ENCODE measurements at regions not wholly inside any gene's neighbourhood (a gene's known extent, or its start where the extent isn't known, plus 50 kb on each side); places are given as distances from the start of the nearest gene placed in this dataset.
A peak's percentile ranks its signal among the peaks of the same experiment; 100 is the strongest.

DNA sequence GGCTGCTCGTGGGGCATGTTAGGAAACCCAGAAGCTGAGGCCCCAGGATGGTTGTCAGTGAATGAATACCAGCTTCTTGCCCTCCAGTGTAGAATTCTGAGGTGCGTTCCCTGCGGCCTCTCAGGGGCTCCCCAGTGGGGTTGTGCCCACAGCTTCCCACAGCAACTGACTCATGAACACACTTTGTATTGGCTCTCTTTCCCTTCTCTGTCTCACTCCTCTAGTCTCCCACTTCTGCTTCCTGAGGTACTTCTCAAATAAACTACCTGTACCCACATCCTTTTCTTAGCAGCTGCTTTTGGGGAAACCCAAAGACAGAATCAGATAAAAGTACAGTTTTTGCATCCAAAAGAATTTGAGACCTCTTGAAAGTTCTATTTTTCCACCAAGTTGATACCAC is 107.7 kb upstream of the JAG1 start:
- TF ChIP-seq, protein P1, sequence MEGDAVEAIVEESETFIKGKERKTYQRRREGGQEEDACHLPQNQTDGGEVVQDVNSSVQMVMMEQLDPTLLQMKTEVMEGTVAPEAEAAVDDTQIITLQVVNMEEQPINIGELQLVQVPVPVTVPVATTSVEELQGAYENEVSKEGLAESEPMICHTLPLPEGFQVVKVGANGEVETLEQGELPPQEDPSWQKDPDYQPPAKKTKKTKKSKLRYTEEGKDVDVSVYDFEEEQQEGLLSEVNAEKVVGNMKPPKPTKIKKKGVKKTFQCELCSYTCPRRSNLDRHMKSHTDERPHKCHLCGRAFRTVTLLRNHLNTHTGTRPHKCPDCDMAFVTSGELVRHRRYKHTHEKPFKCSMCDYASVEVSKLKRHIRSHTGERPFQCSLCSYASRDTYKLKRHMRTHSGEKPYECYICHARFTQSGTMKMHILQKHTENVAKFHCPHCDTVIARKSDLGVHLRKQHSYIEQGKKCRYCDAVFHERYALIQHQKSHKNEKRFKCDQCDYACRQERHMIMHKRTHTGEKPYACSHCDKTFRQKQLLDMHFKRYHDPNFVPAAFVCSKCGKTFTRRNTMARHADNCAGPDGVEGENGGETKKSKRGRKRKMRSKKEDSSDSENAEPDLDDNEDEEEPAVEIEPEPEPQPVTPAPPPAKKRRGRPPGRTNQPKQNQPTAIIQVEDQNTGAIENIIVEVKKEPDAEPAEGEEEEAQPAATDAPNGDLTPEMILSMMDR (IDR thresholded peaks at IDR 0.05), result no peak
- DNase-seq (ENCODE audit: low spot score) (no peak), ATAC-seq (ENCODE audit: low FRiP score) (no peak)

DNA sequence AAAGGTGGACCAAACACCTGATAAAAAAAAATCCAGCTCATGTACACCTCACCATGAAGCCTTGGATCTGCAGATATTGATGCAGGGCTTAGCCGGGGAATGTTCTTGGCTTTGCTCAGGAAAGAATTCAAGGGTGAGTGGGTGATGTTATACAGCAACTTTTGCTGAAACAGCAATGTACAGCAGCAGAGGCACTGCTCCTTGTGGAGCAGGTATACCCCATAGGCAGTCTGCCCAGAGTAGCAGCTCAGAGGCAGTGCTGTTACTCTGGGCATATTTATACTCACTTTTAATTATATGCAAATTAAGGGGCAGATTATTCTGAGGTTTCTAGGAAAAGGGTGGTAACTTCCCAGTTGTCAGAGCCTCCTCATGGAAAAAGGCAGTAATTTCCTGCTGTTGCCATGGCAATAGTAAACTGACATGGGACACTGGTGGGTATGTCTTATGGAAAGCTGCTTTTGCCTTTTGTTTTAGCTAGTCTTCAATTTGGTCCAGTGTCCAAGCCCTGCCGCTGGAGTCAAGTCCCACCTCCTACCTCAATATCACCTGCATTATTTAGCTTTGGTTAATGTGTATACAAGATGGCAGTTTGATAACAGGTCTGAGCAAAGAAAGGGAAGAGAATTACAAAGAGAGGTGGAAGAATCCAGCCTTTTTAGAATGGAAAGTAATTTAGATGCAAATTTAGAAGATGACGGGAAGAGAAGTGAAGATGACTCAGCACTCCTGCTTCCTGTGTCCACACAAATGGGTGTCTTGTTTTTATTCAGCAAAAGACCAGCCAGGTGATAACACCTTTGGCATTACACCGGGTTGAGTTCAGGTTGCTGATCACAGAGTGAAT is 110.1 kb upstream of the JAG1 start:
- ATAC-seq (ENCODE audit: low FRiP score) (peak; percentile 28), DNase-seq (ENCODE audit: low spot score) (no peak)
- TF ChIP-seq, protein P1 (IDR thresholded peaks at IDR 0.05), result no peak

DNA sequence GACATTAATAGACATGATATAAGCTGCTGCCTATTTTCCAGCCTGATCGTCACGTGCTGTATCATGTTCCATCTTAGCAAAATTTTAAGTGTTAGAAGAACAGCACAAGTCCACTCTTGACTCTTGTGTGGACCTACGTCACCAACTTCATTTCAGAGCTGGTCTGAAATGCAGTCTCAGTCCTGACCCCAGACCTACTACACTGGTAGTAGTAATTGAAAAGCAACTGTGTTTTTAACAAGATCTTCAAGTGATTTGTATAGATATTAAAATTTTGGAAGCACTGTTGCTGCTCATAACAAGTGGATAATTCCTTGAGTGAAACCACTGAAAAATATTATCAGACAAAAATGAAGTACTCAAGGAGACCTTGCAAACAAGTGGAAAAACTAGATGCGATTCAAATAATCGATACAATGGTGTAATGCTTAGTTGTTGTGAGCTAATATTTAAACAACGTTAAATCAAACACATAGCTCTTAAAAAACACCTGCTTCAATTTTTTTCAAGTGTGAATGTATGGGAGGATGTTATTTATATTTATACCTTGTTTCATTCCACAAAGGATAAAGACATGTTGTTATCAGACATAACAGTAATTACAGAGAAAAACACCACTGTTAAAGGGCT is 110.9 kb upstream of the JAG1 start:
- DNase-seq (ENCODE audit: low spot score) (no peak), ATAC-seq (ENCODE audit: low FRiP score) (no peak)
- TF ChIP-seq, protein P1 (IDR thresholded peaks at IDR 0.05), result no peak

DNA sequence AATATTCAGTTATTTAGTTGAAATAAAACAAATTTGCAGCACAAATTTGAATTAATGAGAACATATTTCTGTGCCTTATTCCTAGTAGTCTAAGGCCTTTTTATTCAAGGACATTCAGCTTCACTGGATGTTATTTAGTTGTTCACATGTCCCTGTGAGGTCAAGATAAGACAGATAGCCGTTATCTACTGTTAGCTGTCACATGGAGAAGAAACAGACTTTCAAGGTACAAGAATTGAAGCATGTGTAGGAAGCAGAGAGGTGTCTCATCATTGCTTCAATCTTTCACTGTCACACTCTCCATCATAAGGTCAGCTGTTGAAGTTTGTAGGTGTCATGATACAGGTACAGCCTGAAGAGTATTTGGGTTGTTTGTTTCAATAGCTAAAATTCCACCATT is 112.9 kb upstream of the JAG1 start:
- TF ChIP-seq, protein P1 (IDR thresholded peaks at IDR 0.05), result no peak
- ATAC-seq (ENCODE audit: low FRiP score), result no peak
- DNase-seq (ENCODE audit: low spot score), result no peak

DNA sequence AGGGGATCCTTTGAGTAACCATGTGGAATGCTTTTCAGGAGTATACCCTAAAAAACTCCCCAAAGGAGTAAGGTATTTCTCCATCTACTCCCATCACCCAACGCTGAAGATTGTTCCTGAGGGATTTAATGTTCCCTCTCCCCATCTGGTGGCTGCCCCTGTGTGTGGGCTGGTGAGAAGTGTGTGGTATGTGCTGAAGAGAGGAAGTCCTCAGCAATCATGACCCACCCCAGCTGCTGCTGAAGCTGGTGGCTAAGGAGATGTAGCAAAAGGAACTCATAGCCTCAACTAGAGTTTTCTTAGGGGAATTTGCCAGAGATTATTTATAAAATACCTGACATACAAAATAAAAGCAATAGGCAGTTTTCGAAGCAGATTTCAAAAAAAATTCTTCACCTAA is 114.3 kb upstream of the JAG1 start:
- no peak for ATAC-seq (ENCODE audit: low FRiP score)
- TF ChIP-seq, protein P1 (IDR thresholded peaks at IDR 0.05), result no peak

DNA sequence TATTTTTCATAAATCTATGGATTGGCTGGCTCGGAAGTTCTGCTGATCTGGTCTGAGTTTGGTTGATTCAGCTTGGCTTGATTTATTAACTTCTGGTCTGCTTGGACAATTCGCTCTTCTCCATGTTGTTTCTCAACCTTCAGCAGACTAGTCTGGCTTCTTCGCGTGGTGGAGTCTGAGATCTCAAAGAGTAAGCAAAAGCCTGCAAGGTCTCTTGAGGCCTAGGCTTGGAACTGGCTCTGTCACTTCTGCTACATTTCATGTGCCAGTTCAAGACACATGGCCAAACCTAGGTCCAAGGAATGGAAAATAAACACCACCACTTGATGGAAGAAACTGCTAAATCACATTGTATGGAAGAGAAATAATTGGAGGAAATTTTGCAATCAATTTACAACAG is 115.1 kb upstream of the JAG1 start:
- TF ChIP-seq, protein P1 (IDR thresholded peaks at IDR 0.05), result no peak
- ATAC-seq (ENCODE audit: low FRiP score) (no peak), DNase-seq (ENCODE audit: low spot score) (no peak)

More for the DNA sequence above, 114.3 kb upstream of the JAG1 start:
- DNase-seq (ENCODE audit: low spot score), result no peak

DNA sequence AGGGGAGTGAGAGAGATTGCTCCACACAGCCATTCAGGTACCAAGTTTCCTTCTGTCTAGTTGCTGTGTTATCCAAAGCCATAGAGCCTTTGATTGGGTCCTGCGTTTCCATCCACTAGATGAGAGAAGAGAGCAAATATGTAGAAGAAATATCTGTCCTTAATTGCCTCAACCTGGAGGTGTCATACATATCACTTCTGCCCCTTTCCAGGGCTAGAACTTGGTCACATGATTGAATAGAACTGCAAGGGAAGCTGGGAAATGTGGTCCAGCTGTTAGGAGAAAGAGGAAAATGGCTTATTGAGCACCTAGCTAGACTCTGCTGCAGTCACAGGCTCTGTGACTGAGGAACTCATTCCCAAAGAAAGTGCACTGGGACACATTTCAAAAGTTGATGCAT is 115.6 kb upstream of the JAG1 start:
- TF ChIP-seq, protein P1 (IDR thresholded peaks at IDR 0.05), result no peak
- no peak for ATAC-seq (ENCODE audit: low FRiP score)
- DNase-seq (ENCODE audit: low spot score), result no peak

Data from omental fat pad (tissue), 3 donors.